Esophagus (tissue), 2 donors: ENCODE measurements at regions not wholly inside any gene's neighbourhood (a gene's known extent, or its start where the extent isn't known, plus 50 kb on each side); places are given as distances from the start of the nearest gene placed in this dataset.
"Not testable (repeated sequence)": the region's sequence is repeated elsewhere in the genome, so short reads cannot be mapped to it uniquely, and the experiment has no call there.

Experiments used
- H3K27ac ChIP-seq, 2 donors: one replicate each; pipeline ENCODE4 v1.5.1; 2013; ENCODE audit warnings: low read depth in 2 of 2, mild to moderate bottlenecking in 2 of 2, inconsistent platforms in 1 of 2, low read length in 1 of 2, moderate library complexity in 1 of 2
- H3K27me3 ChIP-seq, 2 donors: one replicate each; pipeline ENCODE4 v1.6.1; 2013; ENCODE audit warnings: low read length in 2 of 2, control low read depth in 1 of 2, mild to moderate bottlenecking in 1 of 2; ENCODE audit not compliant: insufficient read depth in 2 of 2, control insufficient read depth in 1 of 2
- H3K36me3 ChIP-seq, 2 donors: one replicate each; pipeline ENCODE4 v1.6.1; 2013; ENCODE audit warnings: low read length in 1 of 2; ENCODE audit not compliant: control insufficient read depth in 2 of 2, insufficient read depth in 2 of 2
- H3K4me1 ChIP-seq, 2 donors: one replicate each; pipeline ENCODE4 v1.6.1; 2013; ENCODE audit warnings: low read length in 1 of 2; ENCODE audit not compliant: control insufficient read depth in 2 of 2, insufficient read depth in 2 of 2
- H3K4me3 ChIP-seq, 2 donors: one replicate each; pipeline ENCODE4 v1.5.1; 2013; ENCODE audit warnings: low read length in 2 of 2, mild to moderate bottlenecking in 2 of 2, low read depth in 1 of 2, moderate library complexity in 1 of 2
- H3K9me3 ChIP-seq, 2 donors: one replicate each; pipeline ENCODE4 v1.6.1; 2013; ENCODE audit warnings: mild to moderate bottlenecking in 2 of 2, low read depth in 1 of 2, low read length in 1 of 2, moderate library complexity in 1 of 2; ENCODE audit not compliant: control insufficient read depth in 2 of 2, insufficient read depth in 1 of 2
- WGBS, 2 donors: extraction: QIAGEN DNeasy Blood & Tissue Kit; methylation state at CpG; one replicate each; pipeline ENCODE4 v1.1.7; 2013; 5-methylcytosine and 5-hydroxymethylcytosine counted together
- donor health status: healthy with polysubstance abuse.
- donor health status: Bipolar disorder and iron deficiency.

DNA sequence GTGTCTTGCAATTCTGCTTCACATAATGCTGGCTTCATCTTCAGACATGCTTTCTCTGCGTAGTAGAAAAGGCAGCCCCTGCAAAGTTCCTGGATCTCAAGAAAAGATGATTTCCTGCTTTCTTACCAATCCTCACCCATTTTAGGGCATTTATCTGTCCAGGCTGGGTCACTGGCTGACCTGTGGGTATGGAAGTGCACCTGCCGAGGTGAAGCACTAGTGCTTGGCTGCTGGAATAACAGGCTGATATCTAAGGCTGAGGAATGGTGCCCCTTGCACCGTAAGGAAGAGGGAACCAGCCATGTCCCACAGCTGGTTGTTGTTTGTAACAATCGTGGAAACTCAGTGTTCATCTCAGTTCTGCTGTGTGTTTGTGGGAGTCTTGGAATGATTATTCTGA is 138.0 kb upstream of the KLF6 start:
- Histone ChIP-seq H3K27me3 (no peaks in the 10 kb centered on the region), H3K9me3 (no peaks in the 10 kb centered on the region), H3K36me3 (no peaks in the 10 kb centered on the region), H3K4me1 (no peaks in the 10 kb centered on the region), H3K27ac (no peak overlapping the region), H3K4me3 (no peak overlapping the region)
- 67 to 72% methylated on average over 4 of the region's 4 CpGs for WGBS, 2 donors

DNA sequence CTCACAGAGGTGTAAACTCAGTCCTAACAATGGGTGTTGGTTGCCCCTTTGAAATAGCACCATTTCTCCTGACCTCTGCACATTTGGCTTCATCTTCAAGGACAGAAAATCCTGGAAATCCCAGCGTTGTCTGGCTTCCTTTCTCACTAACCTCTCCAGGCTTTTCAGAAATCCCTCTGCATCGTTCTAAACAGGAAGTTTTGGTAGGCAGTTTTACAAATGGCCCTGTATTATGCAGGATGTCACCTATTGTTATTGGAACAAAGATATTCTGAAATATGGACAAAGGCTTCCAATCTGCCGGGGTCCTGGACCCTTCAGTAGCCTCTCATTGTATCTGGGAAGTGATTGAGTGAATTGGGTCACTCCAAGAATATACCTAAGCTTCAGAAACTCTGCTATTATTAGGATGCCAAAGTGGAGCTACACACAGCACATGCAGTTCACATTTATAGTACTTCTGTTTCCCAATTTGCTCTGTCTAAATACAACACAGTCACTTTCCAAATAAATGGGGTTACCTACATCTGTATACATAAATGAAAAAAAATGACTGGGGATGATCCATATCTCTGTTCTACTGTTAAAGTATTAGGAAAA is 134.8 kb upstream of the KLF6 start:
- WGBS, 2 donors: 36 to 40% methylated on average over 3 of the region's 3 CpGs
- Histone ChIP-seq H3K27me3 (no peaks in the 10 kb centered on the region), H3K27ac (no peak overlapping the region)

GRCh38 chr10:3917392-3917791 is 132.4 kb upstream of the KLF6 start:
- not testable (repeated sequence) for H3K27ac ChIP-seq, H3K36me3 ChIP-seq, H3K4me3 ChIP-seq, H3K27me3 ChIP-seq, H3K9me3 ChIP-seq, H3K4me1 ChIP-seq
- 80 to 92% methylated on average over 6 of the region's 6 CpGs for WGBS, 2 donors

More for the DNA sequence above, 134.8 kb upstream of the KLF6 start:
- Histone ChIP-seq H3K36me3 (no peaks in the 10 kb centered on the region), H3K4me1 (no peaks in the 10 kb centered on the region), H3K9me3 (no peaks in the 10 kb centered on the region), H3K4me3 (no peak overlapping the region)

- 62 to 71% methylated on average over 5 of the region's 5 CpGs for WGBS, 2 donors
These were observed 129.7 kb upstream of the KLF6 start for GRCh38 chr10:3914733-3915132.

DNA sequence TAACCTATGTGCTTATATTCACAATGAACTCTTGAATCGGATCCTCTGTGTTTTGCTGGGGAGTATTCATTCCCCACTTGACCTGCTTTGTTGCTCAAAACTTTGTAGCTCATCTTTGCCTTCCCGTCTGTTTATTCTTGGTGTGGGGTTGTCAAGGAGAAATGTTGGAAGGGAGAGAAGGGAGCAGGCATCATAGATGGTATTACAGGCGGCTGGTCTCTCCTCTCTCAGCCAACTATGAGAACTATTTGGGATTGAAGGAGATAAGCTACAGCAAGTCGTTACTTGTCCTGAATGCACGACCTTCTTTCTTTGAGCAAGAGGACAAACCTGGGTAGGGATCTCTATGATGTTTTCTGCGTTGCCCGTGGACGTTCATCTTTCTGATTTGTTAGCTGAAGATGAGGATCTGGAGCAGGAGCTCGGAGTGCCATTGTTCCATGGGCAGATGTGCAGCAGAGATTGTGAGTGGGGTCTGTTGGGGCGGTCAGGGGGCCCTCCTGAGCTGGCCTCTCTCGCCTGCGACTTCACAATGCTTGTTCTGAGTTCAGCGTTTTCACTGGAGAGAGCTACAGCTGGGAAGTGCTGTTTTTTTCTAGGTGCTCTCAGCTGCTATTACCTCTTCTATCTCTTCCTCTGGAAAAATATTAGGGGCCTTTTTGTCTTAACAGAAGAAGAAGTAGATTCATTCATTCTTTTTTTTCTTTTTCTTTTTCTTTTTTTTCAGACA is 126.9 kb upstream of the KLF6 start:
- no peak overlapping the region for H3K27ac ChIP-seq
- no peaks in the 10 kb centered on the region for H3K36me3 ChIP-seq
- H3K4me1 ChIP-seq: no peaks in the 10 kb centered on the region
- no peaks in the 10 kb centered on the region for H3K9me3 ChIP-seq
- 39 to 50% methylated on average over 13 of the region's 13 CpGs for WGBS, 2 donors
- H3K27me3 ChIP-seq: no peaks in the 10 kb centered on the region
- H3K4me3 ChIP-seq: no peak overlapping the region

More at GRCh38 chr10:3914733-3915132, 129.7 kb upstream of the KLF6 start:
- Histone ChIP-seq H3K9me3 (no peaks in the 10 kb centered on the region), H3K4me1 (no peaks in the 10 kb centered on the region), H3K27me3 (no peaks in the 10 kb centered on the region), H3K36me3 (no peaks in the 10 kb centered on the region), H3K27ac (no peak overlapping the region), H3K4me3 (no peak overlapping the region)

GRCh38 chr10:3911241-3911640 is 126.2 kb upstream of the KLF6 start:
- no peak overlapping the region for H3K27ac ChIP-seq

DNA sequence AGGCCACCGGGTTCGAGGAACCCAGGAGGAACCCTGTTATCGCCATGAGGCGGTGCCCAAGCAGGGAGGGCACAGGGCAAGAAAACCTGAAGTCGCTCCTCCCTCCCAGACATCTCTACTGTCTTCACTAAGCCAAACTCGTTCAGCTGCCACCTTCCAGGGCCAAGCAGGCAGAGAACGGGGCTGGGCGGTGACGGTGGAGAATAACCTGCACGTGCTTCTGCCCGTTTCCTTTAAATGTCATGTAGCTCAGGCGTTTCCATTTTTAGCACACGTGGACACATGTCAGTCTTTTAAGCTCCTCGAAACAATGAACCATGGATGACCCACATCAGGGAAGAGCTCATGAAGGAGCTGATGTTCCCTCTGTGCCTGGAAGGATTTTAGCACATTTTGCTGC is 124.3 kb upstream of the KLF6 start:
- H3K27me3 ChIP-seq: no peaks in the 10 kb centered on the region
- H3K4me3 ChIP-seq: no peak overlapping the region
- H3K4me1 ChIP-seq: no peaks in the 10 kb centered on the region
- H3K27ac ChIP-seq: no peak overlapping the region
- H3K9me3 ChIP-seq: no peaks in the 10 kb centered on the region
- H3K36me3 ChIP-seq: no peaks in the 10 kb centered on the region
- 90 to 93% methylated on average over 14 of the region's 14 CpGs for WGBS, 2 donors

More at GRCh38 chr10:3911241-3911640, 126.2 kb upstream of the KLF6 start:
- Histone ChIP-seq H3K4me1 (no peaks in the 10 kb centered on the region), H3K9me3 (no peaks in the 10 kb centered on the region), H3K36me3 (no peaks in the 10 kb centered on the region), H3K27me3 (no peaks in the 10 kb centered on the region), H3K4me3 (no peak overlapping the region)
- 83 to 86% methylated on average over 6 of the region's 6 CpGs for WGBS, 2 donors

DNA sequence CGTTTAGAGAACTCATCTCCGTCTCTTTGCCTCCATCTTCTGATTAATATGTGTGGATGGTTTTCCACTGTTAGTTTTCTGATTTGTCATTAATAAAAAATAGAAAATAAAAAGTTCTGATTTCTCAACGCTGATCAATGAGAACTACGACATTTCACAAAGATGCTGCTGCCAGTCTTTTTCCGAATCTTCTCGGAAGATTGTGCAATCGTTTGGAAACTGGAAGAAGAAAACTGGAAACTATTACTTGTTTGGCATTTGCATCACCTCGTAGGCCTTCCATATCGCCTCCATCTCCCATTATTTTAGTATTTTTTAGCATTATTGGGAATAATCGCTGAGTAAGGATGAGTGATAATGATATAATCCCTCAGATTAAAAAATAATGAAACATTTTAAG is 123.2 kb upstream of the KLF6 start:
- Histone ChIP-seq H3K4me1 (no peaks in the 10 kb centered on the region), H3K4me3 (no peak overlapping the region), H3K9me3 (no peaks in the 10 kb centered on the region), H3K36me3 (no peaks in the 10 kb centered on the region), H3K27ac (no peak overlapping the region), H3K27me3 (no peaks in the 10 kb centered on the region)
- WGBS, 2 donors: 94% methylated on average over 10 of the region's 10 CpGs

- Histone ChIP-seq H3K36me3 (peaks cover 0 to 2% of the 10 kb centered on the region in 2 donors), H3K9me3 (no peaks in the 10 kb centered on the region), H3K27me3 (no peaks in the 10 kb centered on the region), H3K4me1 (peaks cover 0 to 3% of the 10 kb centered on the region in 2 donors), H3K27ac (peak overlapping the region; percentile 11 to 28), H3K4me3 (no peak overlapping the region)
- WGBS, 2 donors: 74 to 88% methylated on average over 6 of the region's 6 CpGs
These were observed 122.5 kb upstream of the KLF6 start for GRCh38 chr10:3907514-3907913.
